Heart left ventricle (tissue), 16 donors: ENCODE measurements at regions not wholly inside any gene's neighbourhood (a gene's known extent, or its start where the extent isn't known, plus 50 kb on each side); places are given as distances from the start of the nearest gene placed in this dataset.

Experiments used
- ATAC-seq, 4 donors: fragments of 200-7000 bp; cut with Tn5 transposase; one replicate each; pipeline ENCODE4 v1.9.1; 2020 to 2022; ENCODE audit warnings: moderate library complexity in 4 of 4, mild to moderate bottlenecking in 3 of 4, moderate number of reproducible peaks in 1 of 4
- DNase-seq, 5 donors: peaks; one replicate each; pipeline ENCODE4 v3.0.0-alpha.2; 2020
- H3K27ac ChIP-seq, 12 donors: fragments of 200-600 bp; sonication (generic) in 4 of 12; one replicate each; pipeline versions ENCODE4 v1.5.0 to v1.8.0; 2016 to 2022; ENCODE audit warnings: mild to moderate bottlenecking in 2 of 12
- H3K27me3 ChIP-seq, 9 donors: fragments of 200-600 bp; sonication (generic) in 2 of 9; one replicate each; pipeline versions ENCODE4 v1.5.1 to v1.8.0; 2016 to 2022; ENCODE audit warnings: mild to moderate bottlenecking in 3 of 9
- H3K36me3 ChIP-seq, 9 donors: fragments of 200-600 bp; sonication (generic) in 2 of 9; one replicate each; pipeline versions ENCODE4 v1.5.0 to v1.8.0; 2018 to 2022; ENCODE audit warnings: mild to moderate bottlenecking in 2 of 9
- H3K4me1 ChIP-seq, 12 donors: fragments of 200-600 bp; sonication (generic) in 4 of 12; one replicate each; pipeline versions ENCODE4 v1.5.0 to v1.8.0; 2016 to 2022; ENCODE audit warnings: mild to moderate bottlenecking in 3 of 12
- H3K4me3 ChIP-seq, 12 donors: fragments of 200-600 bp; sonication (generic) in 4 of 12; one replicate each; pipeline versions ENCODE4 v1.5.0 to v1.8.0; 2017 to 2022; ENCODE audit warnings: mild to moderate bottlenecking in 9 of 12, moderate library complexity in 4 of 12
- H3K9me3 ChIP-seq, 12 donors: fragments of 200-600 bp; sonication (generic) in 4 of 12; one replicate each; pipeline versions ENCODE4 v1.5.0 to v1.8.0; 2016 to 2022; ENCODE audit warnings: mild to moderate bottlenecking in 1 of 12
- CTCF ChIP-seq, 12 donors: fragments of 200-600 bp; sonication (generic) in 4 of 12; IDR thresholded peaks; one replicate each; pipeline versions ENCODE4 v1.5.0 to v1.8.0; 2018 to 2022; ENCODE audit warnings: antibody characterized with exemption in 12 of 12, mild to moderate bottlenecking in 5 of 12
- POLR2A ChIP-seq, 2 donors: fragments of 450-650 bp; IDR thresholded peaks; one replicate each; pipeline ENCODE4 v1.6.1; 2017; ENCODE audit warnings: antibody characterized with exemption in 2 of 2, mild to moderate bottlenecking in 2 of 2, moderate library complexity in 2 of 2
- WGBS, 4 donors: extraction: QIAGEN DNeasy Blood & Tissue Kit in 2 of 4; methylation state at CpG; one replicate each; pipeline versions ENCODE4 v1.1.5 to v1.1.7; 2013 to 2018; 5-methylcytosine and 5-hydroxymethylcytosine counted together
- intact Hi-C, 10 donors: fragments of 100-400 bp; cut with DNase I; formaldehyde crosslinking; loops; one replicate each; pipeline versions ENCODE4 v1.11.1 to v1.14.2; 2022
- donor health status: ischemic (EF 13 %, LVEDD 7.1; RV severe dilation, severe dysfunction).
- donor health status: healthy with polysubstance abuse.
- donor health status: DM: no; HTN: yes; CAD: no.
- donor health status: DM: no; HTN: no; CAD: no.
- donor health status: ischemic (EF 25% LVEDD 6.9; RV normal size, moderate dysfunction).
- donor health status: ischemic (EF 25% LVEDD 5.7; RV mildly dilated, moderate dysfunction).
- donor health status: healthy.
- donor health status: DM: yes; HTN: yes; CAD: no.
- donor health status: ischemic (EF 35%, LVEDD 5.7; RV mildly dilated, moderate dysfunction).
- donor health status: nonischemic (EF 11% LVEDD 7.7; RV severe dilation, severe dysfunction).
- donor health status: DM: yes; HTN: yes; CAD: no.
- donor health status: PGD.
- donor health status: ischemic (EF 29% LVEDD 5.4; RV normal size, mild dysfunction).
- donor health status: nonischemic (EF 23%, LVEDD 6.1; RV moderate dilation, normal function).

GRCh38 chr2:30326497-30326896 lies 95.2 kb downstream of the LBH start:
- WGBS, 4 donors, result 92 to 96% (median 94%) methylated on average over 6 of the region's 6 CpGs
- no peak for DNase-seq
- no peaks in the 10 kb centered on the region for H3K27me3 ChIP-seq
- H3K9me3 ChIP-seq, result no peaks in the 10 kb centered on the region
- no peak overlapping the region for H3K4me3 ChIP-seq
- no peak for TF ChIP-seq POLR2A (IDR thresholded peaks at IDR 0.05)
- no peak for TF ChIP-seq CTCF (IDR thresholded peaks at IDR 0.05)
- ATAC-seq, result no peak
- no peaks in the 10 kb centered on the region for H3K36me3 ChIP-seq
- H3K27ac ChIP-seq, result no peak overlapping the region
- intact Hi-C loops, result no loop called here
- peaks cover 0 to 11% (median 0%) of the 10 kb centered on the region in 12 donors for H3K4me1 ChIP-seq

- TF ChIP-seq POLR2A (IDR thresholded peaks at IDR 0.05), result no peak
- no peak for TF ChIP-seq CTCF (IDR thresholded peaks at IDR 0.05)
- Histone ChIP-seq H3K4me3 (no peak overlapping the region), H3K9me3 (no peaks in the 10 kb centered on the region), H3K4me1 (peaks cover 0 to 33% (median 20%) of the 10 kb centered on the region in 12 donors), H3K27ac (no peak overlapping the region), H3K27me3 (no peaks in the 10 kb centered on the region), H3K36me3 (no peaks in the 10 kb centered on the region)
- WGBS, 4 donors, result 95 to 100% (median 98%) methylated on average over 4 of the region's 4 CpGs
- intact Hi-C loops, result loop anchor here in 4 of 10 donors (5.0 to 10.0 kb wide), 3 partner anchors 364 to 376 kb away; no protein-coding TSS in a partner anchor
- ATAC-seq (no peak), DNase-seq (no peak)
These were observed 99.7 kb downstream of the LBH start for GRCh38 chr2:30331038-30331437.

GRCh38 chr2:30331869-30332268 lies 100.5 kb downstream of the LBH start:
- intact Hi-C loops, result loop anchor here in 4 of 10 donors (5.0 to 10.0 kb wide), 3 partner anchors 363 to 375 kb away; no protein-coding TSS in a partner anchor
- TF ChIP-seq POLR2A (IDR thresholded peaks at IDR 0.05), result no peak
- H3K9me3 ChIP-seq, result no peaks in the 10 kb centered on the region
- no peak for ATAC-seq
- H3K36me3 ChIP-seq, result no peaks in the 10 kb centered on the region
- peaks cover 0 to 42% (median 23%) of the 10 kb centered on the region in 12 donors for H3K4me1 ChIP-seq
- 89 to 96% (median 95%) methylated on average over 7 of the region's 7 CpGs for WGBS, 4 donors
- H3K27ac ChIP-seq, result no peak overlapping the region
- H3K4me3 ChIP-seq, result no peak overlapping the region
- no peaks in the 10 kb centered on the region for H3K27me3 ChIP-seq
- no peak for DNase-seq

- TF ChIP-seq POLR2A (IDR thresholded peaks at IDR 0.05) (no peak), CTCF (IDR thresholded peaks at IDR 0.05) (no peak)
- intact Hi-C loops, result loop anchor here in 4 of 10 donors (5.0 to 10.0 kb wide), 3 partner anchors 362 to 374 kb away; no protein-coding TSS in a partner anchor
- no peak overlapping the region for H3K4me3 ChIP-seq
- H3K27me3 ChIP-seq, result no peaks in the 10 kb centered on the region
- WGBS, 4 donors, result 62 to 73% (median 68%) methylated on average over 4 of the region's 4 CpGs
- ATAC-seq (peak in 1 of 4 donors; percentile 10), DNase-seq (no peak)
- H3K36me3 ChIP-seq, result no peaks in the 10 kb centered on the region
- H3K4me1 ChIP-seq, result peaks cover 0 to 45% (median 25%) of the 10 kb centered on the region in 12 donors
- no peaks in the 10 kb centered on the region for H3K9me3 ChIP-seq
- peak overlapping the region in 4 of 12 donors; percentile 14 to 43 (median 26) for H3K27ac ChIP-seq
These were observed 101.6 kb downstream of the LBH start for GRCh38 chr2:30332791-30333453.
